Stimulated activated CD4-positive, alpha-beta T cell treated with anti-CD3 and anti-CD28 coated beads, Interleukin-2, amount 100 ng/mL, for 24 hours (primary cell): ENCODE measurements at regions not wholly inside any gene's neighbourhood (a gene's known extent, or its start where the extent isn't known, plus 50 kb on each side); places are given as distances from the start of the nearest gene placed in this dataset.
"Not testable (repeated sequence)": the region's sequence is repeated elsewhere in the genome, so short reads cannot be mapped to it uniquely, and the experiment has no call there.

Experiments used
- DNase-seq, 2 donors: peaks; one replicate each; pipeline ENCODE4 v3.0.0-alpha.2; 2020

GRCh38 chr10:100612601-100613595, 77.2 kb downstream of the HIF1AN start:
- no peak for DNase-seq

- DNase-seq, result no peak
Measured at GRCh38 chr10:100613846-100614245, 78.1 kb downstream of the HIF1AN start.

- no peak for DNase-seq
Measured at GRCh38 chr10:100614429-100615095, 78.8 kb downstream of the HIF1AN start.

GRCh38 chr10:100615241-100615640, 79.5 kb downstream of the HIF1AN start:
- DNase-seq, result no peak

- DNase-seq, result no peak
Measured at GRCh38 chr10:100615908-100616307, 80.2 kb downstream of the HIF1AN start.

GRCh38 chr10:100618091-100618615, 82.4 kb downstream of the HIF1AN start:
- DNase-seq, result no peak

- no peak for DNase-seq
Measured at GRCh38 chr10:100618632-100619255, 83.0 kb downstream of the HIF1AN start.

GRCh38 chr10:100620087-100620835, 84.5 kb downstream of the HIF1AN start:
- no peak for DNase-seq

- peak; percentile 24 to 34 for DNase-seq
Measured at GRCh38 chr10:100621360-100622205, 85.8 kb downstream of the HIF1AN start.

GRCh38 chr10:100622946-100623345, 87.2 kb downstream of the HIF1AN start:
- DNase-seq, result no peak

- DNase-seq, result no peak
Measured at GRCh38 chr10:100623521-100624230, 87.9 kb downstream of the HIF1AN start.

GRCh38 chr10:100624298-100624697, 88.6 kb downstream of the HIF1AN start:
- DNase-seq, result no peak

- DNase-seq, result no peak
Measured at GRCh38 chr10:100625816-100626215, 90.1 kb downstream of the HIF1AN start.

GRCh38 chr10:100628061-100628460, 92.3 kb downstream of the HIF1AN start:
- no peak for DNase-seq

GRCh38 chr10:100631192-100631591, 95.4 kb downstream of the HIF1AN start:
- DNase-seq, result no peak

GRCh38 chr10:100632027-100632426, 96.3 kb downstream of the HIF1AN start:
- no peak for DNase-seq

GRCh38 chr10:100634034-100634433, 98.3 kb downstream of the HIF1AN start:
- DNase-seq, result no peak

- no peak for DNase-seq
Measured at GRCh38 chr10:100636848-100637553, 101.3 kb downstream of the HIF1AN start.

GRCh38 chr10:100637785-100638184, 102.0 kb downstream of the HIF1AN start:
- DNase-seq, result peak in 1 of 2 donors; percentile 18

- not testable (repeated sequence) for DNase-seq
Measured at GRCh38 chr10:100638969-100639368, 103.2 kb downstream of the HIF1AN start.
